ENCODE measurements at regions not wholly inside any gene's neighbourhood (a gene's known extent, or its start where the extent isn't known, plus 50 kb on each side); places are given as distances from the start of the nearest gene placed in this dataset.

DNA sequence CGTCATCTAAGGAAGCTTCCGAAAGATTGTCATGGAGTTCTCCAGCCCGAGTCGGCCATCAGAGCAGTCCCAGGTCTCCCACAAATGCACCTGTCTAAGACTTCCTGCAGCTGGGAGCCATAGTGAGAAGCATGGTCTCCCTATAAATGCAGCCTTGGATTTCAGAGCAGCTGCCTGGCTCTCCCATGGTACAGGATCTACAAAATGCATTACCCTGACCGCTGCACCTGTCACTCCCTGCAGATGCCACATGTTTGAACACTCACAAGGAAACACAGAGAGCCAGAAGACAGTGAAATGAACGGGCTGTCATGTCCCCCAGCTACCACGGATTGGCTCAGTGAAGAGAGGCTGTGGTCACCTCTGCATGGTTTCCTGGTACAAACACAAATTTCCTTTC lies 702.7 kb downstream of the MED13L start:
- no peak for DNase-seq (ENCODE audit: low read depth)

DNA sequence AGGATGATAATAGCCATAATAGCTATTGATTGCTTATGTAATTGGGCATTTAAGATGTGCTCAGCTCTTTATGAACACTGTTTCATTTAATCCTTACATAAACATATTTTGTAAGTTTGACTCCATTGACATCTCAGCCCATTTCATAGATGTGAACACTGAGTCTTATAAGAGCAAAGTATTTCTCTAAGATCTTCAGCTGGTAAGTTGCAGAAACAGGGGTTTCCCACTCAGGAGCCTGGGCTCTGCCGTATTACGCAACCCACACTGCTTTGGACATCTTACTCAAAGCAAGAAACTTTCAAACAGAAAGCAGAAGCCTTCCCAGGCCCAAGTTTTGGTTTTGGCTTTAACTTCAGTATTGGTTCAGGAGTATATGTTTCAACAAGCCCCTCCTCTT lies 705.1 kb downstream of the MED13L start:
- DNase-seq (ENCODE audit: low read depth) = no peak

GRCh38 chr12:115571446-115571845 lies 706.0 kb downstream of the MED13L start:
- DNase-seq (ENCODE audit: low read depth) = no peak

- DNase-seq (ENCODE audit: low read depth) = no peak
Measured at GRCh38 chr12:115571027-115571426, 706.5 kb downstream of the MED13L start.

GRCh38 chr12:115570069-115570777 lies 707.3 kb downstream of the MED13L start:
- DNase-seq (ENCODE audit: low read depth) = no peak

DNA sequence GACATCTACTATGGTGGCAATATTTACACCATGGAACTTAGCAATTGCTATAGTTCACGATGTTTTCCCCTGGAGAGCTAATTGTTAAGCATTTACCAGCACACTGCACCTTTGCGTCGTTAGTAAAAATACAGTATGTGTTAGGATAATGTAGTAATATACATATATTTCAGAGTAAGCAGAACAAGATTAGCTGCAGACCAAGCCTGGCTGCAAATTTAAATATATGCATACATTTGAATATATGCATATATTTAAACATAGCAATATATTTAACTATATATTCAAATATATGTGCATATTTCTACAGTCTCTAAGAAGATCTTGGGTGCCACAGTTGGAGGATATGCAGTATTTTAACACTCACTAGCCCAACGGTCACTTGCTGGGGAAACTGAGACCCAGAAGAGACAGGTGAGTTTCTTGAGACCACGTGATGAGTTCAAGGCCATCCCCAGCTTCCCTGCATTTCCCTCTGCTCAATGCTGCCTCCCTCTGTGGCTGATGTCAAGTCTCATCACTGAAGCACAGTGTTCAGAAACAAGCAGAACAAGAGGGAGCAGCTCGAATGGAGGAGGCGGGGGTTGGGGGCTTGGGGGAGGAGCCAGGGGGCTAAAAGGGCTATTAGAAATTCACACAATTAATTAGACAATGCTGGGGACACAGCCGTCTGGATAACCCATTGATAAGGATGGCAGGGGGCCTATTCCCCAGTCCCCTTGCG lies 708.0 kb downstream of the MED13L start:
- DNase-seq (ENCODE audit: low read depth) = no peak

- DNase-seq (ENCODE audit: low read depth) = no peak
Measured at GRCh38 chr12:115558281-115558680, 719.2 kb downstream of the MED13L start.

- no peak for DNase-seq (ENCODE audit: low read depth)
Measured at GRCh38 chr12:115553622-115554021, 723.9 kb downstream of the MED13L start.

DNA sequence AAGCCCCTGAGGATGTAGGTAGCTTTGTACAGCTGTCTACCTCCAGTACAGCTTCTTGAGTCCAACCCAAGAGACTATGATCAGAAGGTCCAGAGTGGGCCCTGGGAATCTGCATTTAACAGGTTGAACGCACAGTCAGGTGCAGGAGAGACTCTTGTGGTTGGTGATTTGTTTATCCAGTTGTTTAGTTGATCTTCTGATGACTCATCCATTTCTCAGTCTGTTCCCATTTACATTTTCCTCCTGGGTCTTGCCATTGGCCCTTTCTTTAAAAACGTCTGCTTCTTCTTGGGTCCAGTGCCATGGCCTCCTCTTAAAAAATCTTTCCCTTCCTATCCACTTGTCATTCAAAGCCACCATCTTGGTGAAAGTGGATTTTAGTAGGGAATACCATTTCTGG lies 734.2 kb downstream of the MED13L start:
- no peak for DNase-seq (ENCODE audit: low read depth)

DNA sequence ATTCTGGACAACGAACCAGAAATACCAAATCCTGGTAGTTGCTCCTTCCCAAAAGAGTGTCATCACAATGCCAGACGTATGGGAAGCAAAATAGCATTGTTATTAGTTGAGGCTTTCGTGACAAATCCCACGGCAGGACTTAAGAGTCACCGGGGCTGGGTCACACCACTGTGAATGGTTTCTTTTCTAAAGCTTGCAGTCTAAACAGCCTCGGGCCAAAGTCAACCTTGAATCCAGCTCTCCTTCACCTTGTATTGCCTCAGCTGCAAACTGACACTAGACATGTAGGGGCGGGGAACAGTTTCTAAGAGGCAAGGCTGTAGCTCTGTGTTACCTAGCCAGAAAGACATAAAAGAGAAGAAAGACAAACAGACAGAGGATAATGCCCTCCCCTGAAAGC lies 734.8 kb downstream of the MED13L start:
- no peak for DNase-seq (ENCODE audit: low read depth)

DNA sequence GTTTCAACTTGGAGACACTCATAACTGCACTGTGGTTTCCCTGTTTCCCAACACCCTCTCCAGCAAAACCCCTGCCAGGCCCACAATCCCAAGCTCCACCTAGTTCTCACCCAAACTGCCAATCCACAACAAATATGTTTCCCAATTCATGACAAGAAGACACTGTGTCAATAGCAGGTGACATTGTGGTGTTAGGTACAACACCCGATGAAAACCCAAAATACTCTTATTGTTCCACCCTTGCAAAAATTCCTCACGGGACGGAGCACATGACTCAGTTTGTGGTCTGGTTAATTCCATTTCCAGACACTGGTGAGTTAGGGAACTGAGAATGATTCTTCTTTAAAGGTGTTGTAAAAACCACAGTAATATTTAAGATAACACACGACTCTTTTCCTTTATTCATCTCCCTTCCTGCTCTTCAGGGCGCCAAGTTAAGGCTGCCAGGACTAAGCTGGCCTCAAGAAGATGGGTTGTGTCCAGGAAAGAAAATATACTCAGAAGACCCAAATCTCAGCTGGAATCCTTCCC lies 735.5 kb downstream of the MED13L start:
- DNase-seq (ENCODE audit: low read depth) = no peak

DNA sequence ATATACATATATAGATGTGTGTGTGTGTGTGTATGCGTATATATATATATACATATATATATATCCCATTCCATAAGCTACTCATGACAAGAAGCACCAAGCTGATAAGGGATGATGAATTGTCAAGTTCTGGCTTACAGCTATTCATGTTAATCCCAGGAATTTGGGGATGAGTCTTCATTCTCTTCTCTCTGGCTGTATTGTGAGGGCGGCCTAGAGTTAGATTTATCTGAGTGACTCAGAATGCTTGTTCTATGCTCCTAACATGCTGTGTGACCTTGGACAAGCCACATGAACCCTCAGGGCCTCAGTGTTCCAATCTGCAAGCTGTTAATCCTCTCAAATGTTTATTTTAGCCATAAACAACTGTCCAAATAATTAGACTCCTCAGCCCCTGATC lies 749.0 kb downstream of the MED13L start:
- DNase-seq (ENCODE audit: low read depth) = no peak

DNA sequence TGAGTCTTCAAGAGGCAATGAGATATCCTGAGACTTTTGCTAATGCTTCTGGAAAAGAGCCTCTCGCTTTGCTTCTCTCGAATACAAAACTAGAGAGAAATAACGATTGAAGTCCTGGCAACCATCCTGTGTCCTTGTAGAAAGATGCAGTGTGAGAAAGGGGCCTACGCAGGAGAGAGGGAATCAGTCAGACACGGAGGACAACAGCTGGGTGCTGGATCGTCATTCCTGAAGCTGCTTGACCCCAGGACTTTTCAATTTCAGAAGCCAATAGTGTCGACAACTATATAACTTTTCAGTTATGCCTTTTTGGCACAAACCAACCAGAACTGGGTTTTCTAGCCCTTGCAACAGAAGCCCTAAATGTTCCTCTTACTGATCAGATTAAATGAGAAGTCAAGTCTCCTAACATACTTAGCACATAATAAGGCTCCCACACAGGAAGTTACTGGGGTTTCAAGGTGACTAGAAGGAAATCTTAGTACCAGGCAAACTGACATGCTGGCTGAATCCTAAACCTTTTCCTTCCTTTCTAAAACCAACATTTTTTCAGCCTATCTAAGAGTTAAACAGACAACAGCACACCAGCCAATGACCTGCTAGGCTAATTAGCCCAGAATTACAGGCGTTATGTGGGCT lies 755.6 kb downstream of the MED13L start:
- no peak for DNase-seq (ENCODE audit: low read depth)

GRCh38 chr12:115519887-115520286 lies 757.6 kb downstream of the MED13L start:
- DNase-seq (ENCODE audit: low read depth) = no peak

GRCh38 chr12:115519359-115519758 lies 758.1 kb downstream of the MED13L start:
- no peak for DNase-seq (ENCODE audit: low read depth)

DNA sequence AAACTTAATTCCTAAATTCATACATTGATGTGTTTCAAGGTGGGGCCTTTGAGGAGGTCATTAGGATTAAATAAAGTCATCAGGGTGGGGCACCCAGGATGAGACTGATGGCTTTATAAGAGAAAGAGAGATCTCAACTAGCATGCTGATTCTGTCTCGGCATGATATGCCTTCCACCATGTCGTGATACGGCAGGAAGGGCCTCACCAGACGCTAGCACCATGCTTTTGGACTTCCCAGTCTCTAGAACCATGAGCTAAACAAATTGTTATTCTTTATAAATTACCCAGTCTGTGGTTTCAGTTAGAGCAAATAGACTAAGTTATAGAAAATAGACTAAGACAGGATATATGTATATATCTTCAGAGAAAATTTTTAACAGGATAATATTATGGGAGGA lies 759.6 kb downstream of the MED13L start:
- no peak for DNase-seq (ENCODE audit: low read depth)

DNA sequence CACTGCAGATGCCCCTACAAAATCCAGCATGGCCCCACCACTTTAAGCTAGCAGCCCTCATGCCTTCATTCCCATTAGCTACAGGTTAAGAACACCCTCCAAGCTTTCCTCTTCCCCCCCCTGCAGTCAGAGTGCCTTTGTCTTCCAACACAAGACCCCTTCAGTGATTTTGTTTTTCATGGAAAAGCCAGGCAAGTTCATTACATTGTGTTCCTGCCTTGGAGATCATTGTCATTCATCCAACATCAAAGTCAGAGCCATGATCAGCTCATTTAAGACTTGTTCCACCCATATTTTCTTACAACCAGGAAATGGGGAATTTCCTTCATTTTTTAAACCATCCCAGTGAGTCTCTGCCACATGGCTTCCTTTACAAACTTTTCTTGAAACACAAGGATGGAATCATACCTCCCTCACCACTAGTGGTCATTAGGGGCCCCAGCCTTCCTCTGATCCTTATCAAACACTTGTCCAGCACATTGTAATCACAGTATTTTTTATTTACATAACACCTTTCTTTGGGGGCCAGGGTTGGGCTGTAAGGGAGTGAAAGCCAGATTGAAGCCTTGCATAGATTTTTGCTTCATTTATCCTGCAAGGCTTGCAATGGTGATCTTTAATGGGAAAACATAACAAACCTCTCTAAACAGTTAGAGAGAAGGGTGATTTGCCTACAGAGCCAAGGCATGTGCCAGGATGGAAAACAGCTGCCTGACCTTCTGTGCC lies 765.3 kb downstream of the MED13L start:
- no peak for DNase-seq (ENCODE audit: low read depth)

DNA sequence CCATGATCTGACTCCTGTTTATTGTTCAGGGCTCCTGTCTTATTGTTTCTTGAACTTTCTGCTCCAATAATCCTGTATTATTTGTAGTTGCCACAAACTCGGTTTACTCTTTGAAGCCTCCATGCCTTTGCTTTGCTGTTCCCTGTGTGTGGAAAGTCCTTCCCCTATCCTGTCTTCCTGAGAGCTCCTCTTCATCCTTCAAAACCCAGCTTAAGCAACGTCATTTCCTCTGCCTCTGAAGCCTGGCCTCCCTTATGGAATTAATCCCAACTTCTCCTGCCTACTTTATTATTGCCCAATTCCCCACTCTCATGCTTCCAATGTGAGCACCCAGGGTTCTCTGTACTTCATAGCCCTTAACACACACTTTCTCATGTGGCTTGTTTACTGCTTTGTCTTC lies 766.2 kb downstream of the MED13L start:
- DNase-seq (ENCODE audit: low read depth) = no peak

GRCh38 chr12:115508990-115509389 lies 768.5 kb downstream of the MED13L start:
- DNase-seq (ENCODE audit: low read depth) = no peak

DNA sequence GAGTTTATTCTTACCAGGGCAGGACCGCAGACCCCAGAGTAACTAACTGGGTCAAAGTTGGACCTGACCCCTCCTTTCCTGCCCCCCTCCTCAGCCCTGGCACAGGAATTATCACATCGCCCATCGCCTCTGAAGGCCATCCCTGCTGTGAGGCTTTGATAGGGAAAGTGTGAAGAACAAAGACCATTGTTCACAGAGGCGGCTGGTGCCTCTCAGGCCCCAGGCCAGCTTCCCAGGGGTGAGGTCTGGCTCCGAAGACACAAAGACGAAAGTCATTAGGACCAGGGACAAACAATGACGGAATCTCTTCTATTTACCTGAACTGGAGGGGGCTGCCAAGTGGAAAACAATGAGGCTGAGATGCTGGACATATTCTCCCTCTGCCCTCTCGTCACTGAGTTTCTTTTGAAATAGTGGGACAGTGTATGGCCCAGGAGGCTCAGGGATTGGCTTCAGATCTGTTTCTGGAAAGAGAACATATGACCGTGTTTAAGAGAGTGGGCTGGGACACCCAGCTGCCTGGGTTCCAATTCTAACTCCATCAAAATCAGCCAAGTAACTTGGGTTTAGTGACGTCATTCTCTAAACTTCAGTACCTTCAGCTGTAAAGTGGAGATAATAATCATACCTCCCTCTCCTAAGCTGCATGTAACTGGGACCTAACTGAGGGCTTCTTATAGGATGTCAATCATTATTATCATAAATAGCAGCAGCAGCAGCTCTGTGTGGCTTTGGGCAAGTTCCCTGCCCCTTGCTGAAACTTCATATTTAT lies 769.4 kb downstream of the MED13L start:
- DNase-seq (ENCODE audit: low read depth) = no peak

DNA sequence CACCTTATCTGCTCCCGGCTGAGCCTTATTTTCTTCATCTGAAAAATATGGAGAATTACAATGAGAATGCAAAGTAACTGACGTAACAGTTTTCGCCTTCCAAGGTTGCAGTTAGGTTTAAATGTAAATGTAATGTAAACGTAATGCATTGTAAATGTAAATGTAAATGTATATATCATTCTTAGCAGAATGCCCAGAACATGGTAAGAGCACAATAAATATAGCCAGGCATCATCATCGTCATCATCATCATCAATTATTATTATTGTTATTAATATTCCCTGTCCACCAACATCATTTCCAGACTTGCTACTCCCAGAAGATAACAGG lies 770.0 kb downstream of the MED13L start:
- DNase-seq (ENCODE audit: low read depth) = no peak
